Calu3 (cell line): ENCODE measurements at regions not wholly inside any gene's neighbourhood (a gene's known extent, or its start where the extent isn't known, plus 50 kb on each side); places are given as distances from the start of the nearest gene placed in this dataset.

ENCODE experiments used
- BruUV-seq: library from RNA; stranded (reverse); fragments of 400-500 nt; replicated peaks from 2 replicates; lab custom pipeline; 2021; lab: Mats Ljungman, UMichigan
- CTCF ChIA-PET: fragments of 300-600 bp; sonication (Branson Sonifier 250); formaldehyde crosslinking; loops from one replicate; lab custom pipeline; 2022; ENCODE audit warnings: antibody characterized with exemption; lab: Charles Lee
- DNase-seq: peaks from one replicate; pipeline ENCODE4 v3.0.0; 2022
- H3K27ac Mint-ChIP-seq: one replicate; pipeline ENCODE4 v1.8.0; 2022; ENCODE audit warnings: mixed read lengths; ENCODE audit not compliant: unreplicated experiment
- H3K27me3 Mint-ChIP-seq: one replicate; pipeline ENCODE4 v1.8.0; 2022; ENCODE audit warnings: mixed read lengths; ENCODE audit not compliant: unreplicated experiment
- H3K36me3 Mint-ChIP-seq: one replicate; pipeline ENCODE4 v1.8.0; 2022; ENCODE audit warnings: mild to moderate bottlenecking, moderate library complexity, mixed read lengths; ENCODE audit not compliant: insufficient read depth, unreplicated experiment
- H3K4me1 Mint-ChIP-seq: one replicate; pipeline ENCODE4 v1.8.0; 2022; ENCODE audit warnings: mild to moderate bottlenecking, low read depth, mixed read lengths; ENCODE audit not compliant: unreplicated experiment
- H3K4me3 Mint-ChIP-seq: one replicate; pipeline ENCODE4 v1.8.0; 2022; ENCODE audit warnings: mild to moderate bottlenecking, low read depth, moderate library complexity, mixed read lengths; ENCODE audit not compliant: unreplicated experiment
- H3K9me3 Mint-ChIP-seq: one replicate; pipeline ENCODE4 v1.8.0; 2022; ENCODE audit warnings: low read depth, mixed read lengths; ENCODE audit not compliant: unreplicated experiment
- intact Hi-C: fragments of 100-400 bp; cut with micrococcal nuclease; formaldehyde crosslinking; loops from one replicate; pipeline ENCODE4 v1.10.0; 2022; ENCODE audit not compliant: unreplicated experiment
- TF ChIP-seq, protein P1 (sequence below): fragments of 200-600 bp; IDR thresholded peaks from one replicate; pipeline ENCODE4 v1.8.0; 2022; ENCODE audit warnings: antibody characterized with exemption; ENCODE audit not compliant: unreplicated experiment

DNA sequence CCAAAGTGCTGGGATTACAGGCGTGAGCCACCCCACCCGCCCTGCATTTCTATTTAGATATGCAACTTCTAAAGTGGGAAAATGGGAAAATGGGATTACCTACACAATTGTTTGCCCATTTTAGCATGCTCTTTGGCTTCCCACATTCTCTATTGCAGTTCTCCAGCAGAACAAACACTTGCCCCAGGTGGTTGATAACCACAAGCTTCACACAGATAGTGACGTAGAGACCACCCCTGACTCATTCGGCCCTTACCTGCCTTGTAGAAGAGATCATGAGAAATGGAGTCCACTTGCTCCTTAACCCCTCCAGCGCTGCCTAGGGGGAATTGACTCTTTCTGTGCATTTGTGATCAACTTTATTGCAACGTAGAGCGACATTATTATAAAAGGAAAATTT lies 83.2 kb upstream of the RAP2B start:
- H3K4me1 Mint-ChIP-seq, result peaks cover 15% of the 10 kb centered on the region
- CTCF ChIA-PET, result interaction anchor here (0.5 kb wide), 1 partner anchor 14 kb away, joined by 3 read pairs; no protein-coding TSS in a partner anchor
- intact Hi-C loops, result no loop called here

DNA sequence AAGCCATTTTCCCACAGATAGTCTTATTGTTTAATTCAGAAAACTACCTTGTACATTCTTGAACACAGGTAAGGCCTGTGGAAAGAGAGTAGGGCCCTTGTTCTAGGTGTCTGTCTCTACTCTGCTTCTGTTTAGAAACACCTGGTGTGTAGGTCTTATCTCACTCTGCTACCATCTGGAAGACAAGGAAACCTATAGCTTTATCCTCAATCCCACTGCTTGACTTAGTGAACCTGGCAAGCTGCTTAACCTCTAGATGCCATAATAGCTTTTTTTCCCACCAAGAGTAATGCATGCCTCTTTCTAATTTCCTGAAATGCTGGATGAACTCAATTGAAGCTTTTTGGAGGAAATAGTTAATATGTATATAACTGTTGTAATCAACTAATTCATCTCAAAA lies 82.6 kb upstream of the RAP2B start:
- BruUV-seq, result no TSS peak
- intact Hi-C loops, result no loop called here
- TF ChIP-seq, protein P1, sequence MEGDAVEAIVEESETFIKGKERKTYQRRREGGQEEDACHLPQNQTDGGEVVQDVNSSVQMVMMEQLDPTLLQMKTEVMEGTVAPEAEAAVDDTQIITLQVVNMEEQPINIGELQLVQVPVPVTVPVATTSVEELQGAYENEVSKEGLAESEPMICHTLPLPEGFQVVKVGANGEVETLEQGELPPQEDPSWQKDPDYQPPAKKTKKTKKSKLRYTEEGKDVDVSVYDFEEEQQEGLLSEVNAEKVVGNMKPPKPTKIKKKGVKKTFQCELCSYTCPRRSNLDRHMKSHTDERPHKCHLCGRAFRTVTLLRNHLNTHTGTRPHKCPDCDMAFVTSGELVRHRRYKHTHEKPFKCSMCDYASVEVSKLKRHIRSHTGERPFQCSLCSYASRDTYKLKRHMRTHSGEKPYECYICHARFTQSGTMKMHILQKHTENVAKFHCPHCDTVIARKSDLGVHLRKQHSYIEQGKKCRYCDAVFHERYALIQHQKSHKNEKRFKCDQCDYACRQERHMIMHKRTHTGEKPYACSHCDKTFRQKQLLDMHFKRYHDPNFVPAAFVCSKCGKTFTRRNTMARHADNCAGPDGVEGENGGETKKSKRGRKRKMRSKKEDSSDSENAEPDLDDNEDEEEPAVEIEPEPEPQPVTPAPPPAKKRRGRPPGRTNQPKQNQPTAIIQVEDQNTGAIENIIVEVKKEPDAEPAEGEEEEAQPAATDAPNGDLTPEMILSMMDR, result no peak
- CTCF ChIA-PET, result interaction anchor here (0.5 kb wide), 1 partner anchor 15 kb away, joined by 3 read pairs; no protein-coding TSS in a partner anchor
- Mint-ChIP-seq H3K27ac (no peak overlapping the region), H3K36me3 (no peaks in the 10 kb centered on the region), H3K4me3 (no peak overlapping the region), H3K4me1 (peaks cover 21% of the 10 kb centered on the region), H3K9me3 (no peaks in the 10 kb centered on the region), H3K27me3 (no peaks in the 10 kb centered on the region)
- DNase-seq, result no peak

More for the DNA sequence above, 83.2 kb upstream of the RAP2B start:
- TF ChIP-seq, protein P1, result no peak
- BruUV-seq, result no TSS peak
- Mint-ChIP-seq H3K27me3 (no peaks in the 10 kb centered on the region), H3K36me3 (no peaks in the 10 kb centered on the region), H3K9me3 (no peaks in the 10 kb centered on the region), H3K4me3 (no peak overlapping the region), H3K27ac (no peak overlapping the region)
- DNase-seq, result no peak

DNA sequence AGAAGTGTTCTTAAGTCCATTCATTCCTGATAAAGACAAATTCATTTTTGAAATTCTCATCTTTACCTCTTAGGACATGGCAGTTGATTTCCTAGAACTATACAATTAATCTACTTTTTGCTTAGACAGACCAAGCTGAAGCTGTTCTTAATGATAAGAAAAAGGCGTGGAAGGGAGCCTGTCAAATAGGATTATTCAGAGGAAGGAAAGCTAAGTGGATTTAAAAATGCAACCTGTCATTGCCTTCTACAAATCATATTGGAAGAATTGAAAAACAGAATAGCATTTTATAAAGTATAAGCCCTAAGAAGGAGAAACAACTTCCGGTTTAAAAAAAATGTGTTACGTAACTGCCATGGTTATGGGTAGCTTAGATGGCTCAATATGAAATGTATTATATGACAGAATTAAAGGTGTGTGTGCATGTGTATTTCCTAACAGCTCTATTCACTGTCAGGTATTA lies 81.2 kb upstream of the RAP2B start:
- TF ChIP-seq, protein P1, result no peak
- no peaks in the 10 kb centered on the region for H3K27me3 Mint-ChIP-seq
- no TSS peak for BruUV-seq
- CTCF ChIA-PET, result no interaction called here
- intact Hi-C loops, result no loop called here
- peaks cover 26% of the 10 kb centered on the region for H3K4me1 Mint-ChIP-seq
- no peak for DNase-seq
- no peak overlapping the region for H3K27ac Mint-ChIP-seq
- no peak overlapping the region for H3K4me3 Mint-ChIP-seq
- no peaks in the 10 kb centered on the region for H3K9me3 Mint-ChIP-seq
- no peaks in the 10 kb centered on the region for H3K36me3 Mint-ChIP-seq

DNA sequence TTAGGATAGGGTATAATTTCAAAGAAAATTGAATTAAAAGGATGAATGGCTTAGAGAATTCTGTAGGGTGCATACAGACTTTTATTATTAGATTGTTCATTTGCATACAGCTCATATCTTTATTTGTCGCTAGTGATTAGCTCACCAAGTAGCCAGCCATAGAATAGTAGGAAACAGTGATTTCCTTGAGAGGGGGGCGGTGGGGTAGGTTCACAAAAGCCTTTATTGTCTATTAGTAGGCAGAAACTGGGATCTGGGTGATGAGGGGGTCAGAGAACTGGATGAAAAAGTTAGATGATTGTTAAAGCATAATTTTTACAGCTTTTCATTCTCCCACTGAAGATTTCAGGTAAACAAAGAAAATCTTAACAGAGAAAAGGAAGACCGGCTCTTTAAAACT lies 77.6 kb upstream of the RAP2B start:
- TF ChIP-seq, protein P1, result no peak
- CTCF ChIA-PET, result interaction anchor here (1.1 kb wide), 1 partner anchor 28 kb away, joined by 3 read pairs; no protein-coding TSS in a partner anchor
- H3K4me3 Mint-ChIP-seq, result no peak overlapping the region
- no peaks in the 10 kb centered on the region for H3K9me3 Mint-ChIP-seq
- peaks cover 44% of the 10 kb centered on the region for H3K4me1 Mint-ChIP-seq
- BruUV-seq, result no TSS peak
- intact Hi-C loops, result no loop called here
- no peaks in the 10 kb centered on the region for H3K36me3 Mint-ChIP-seq
- no peak for DNase-seq
- no peaks in the 10 kb centered on the region for H3K27me3 Mint-ChIP-seq
- no peak overlapping the region for H3K27ac Mint-ChIP-seq
